ENCODE measurements at regions not wholly inside any gene's neighbourhood (a gene's known extent, or its start where the extent isn't known, plus 50 kb on each side); places are given as distances from the start of the nearest gene placed in this dataset.
A peak's percentile ranks its signal among the peaks of the same experiment; 100 is the strongest.

DNA sequence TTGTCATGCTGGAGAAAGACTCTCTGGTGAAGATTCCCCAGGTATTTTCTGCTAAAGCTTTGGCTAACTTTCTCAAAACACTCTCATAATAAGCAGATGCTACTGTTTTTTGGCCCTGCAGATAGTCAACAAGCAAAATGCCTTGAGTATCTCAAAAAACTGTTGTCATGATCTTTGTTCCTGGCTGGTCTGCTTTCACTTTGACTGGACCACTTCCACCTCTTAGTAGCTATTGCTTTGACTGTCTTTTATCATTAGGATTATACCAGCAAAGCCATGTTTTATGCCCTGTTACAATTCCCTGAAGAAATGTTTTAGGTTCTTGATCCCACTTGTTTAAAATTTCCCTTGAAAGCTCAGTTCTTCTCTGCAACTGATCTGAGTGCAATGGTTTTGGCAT is 231.5 kb downstream of the SLC7A11 start (continued):
- TF ChIP-seq, protein P1, sequence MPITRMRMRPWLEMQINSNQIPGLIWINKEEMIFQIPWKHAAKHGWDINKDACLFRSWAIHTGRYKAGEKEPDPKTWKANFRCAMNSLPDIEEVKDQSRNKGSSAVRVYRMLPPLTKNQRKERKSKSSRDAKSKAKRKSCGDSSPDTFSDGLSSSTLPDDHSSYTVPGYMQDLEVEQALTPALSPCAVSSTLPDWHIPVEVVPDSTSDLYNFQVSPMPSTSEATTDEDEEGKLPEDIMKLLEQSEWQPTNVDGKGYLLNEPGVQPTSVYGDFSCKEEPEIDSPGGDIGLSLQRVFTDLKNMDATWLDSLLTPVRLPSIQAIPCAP (CRISPR knock-in tag; IDR thresholded peaks at IDR 0.05) = no peak
- TF ChIP-seq SP1 (CRISPR knock-in tag; conservative IDR thresholded peaks at IDR 0.05) (no peak), GABPB1 (CRISPR knock-in tag; IDR thresholded peaks at IDR 0.05) (no peak)

DNA sequence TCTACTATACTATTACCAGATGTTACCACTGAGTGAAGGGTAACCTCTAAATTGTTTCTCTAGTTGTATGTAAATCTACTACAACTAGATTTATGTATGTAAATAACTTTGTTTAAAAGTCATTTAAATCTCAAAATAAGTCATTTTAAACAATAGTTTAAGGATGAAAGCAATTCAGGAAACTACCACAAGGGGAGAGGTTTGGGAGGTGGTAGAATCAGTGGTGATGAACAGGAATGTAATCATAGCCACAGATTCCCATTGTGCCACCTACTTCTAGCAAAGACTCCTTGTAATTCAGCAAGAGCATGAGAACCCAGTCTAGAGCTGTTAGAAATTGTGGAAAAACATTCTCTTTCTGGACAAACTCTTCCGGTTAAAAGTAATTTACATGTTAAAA is 234.6 kb downstream of the SLC7A11 start:
- TF ChIP-seq, protein P2, sequence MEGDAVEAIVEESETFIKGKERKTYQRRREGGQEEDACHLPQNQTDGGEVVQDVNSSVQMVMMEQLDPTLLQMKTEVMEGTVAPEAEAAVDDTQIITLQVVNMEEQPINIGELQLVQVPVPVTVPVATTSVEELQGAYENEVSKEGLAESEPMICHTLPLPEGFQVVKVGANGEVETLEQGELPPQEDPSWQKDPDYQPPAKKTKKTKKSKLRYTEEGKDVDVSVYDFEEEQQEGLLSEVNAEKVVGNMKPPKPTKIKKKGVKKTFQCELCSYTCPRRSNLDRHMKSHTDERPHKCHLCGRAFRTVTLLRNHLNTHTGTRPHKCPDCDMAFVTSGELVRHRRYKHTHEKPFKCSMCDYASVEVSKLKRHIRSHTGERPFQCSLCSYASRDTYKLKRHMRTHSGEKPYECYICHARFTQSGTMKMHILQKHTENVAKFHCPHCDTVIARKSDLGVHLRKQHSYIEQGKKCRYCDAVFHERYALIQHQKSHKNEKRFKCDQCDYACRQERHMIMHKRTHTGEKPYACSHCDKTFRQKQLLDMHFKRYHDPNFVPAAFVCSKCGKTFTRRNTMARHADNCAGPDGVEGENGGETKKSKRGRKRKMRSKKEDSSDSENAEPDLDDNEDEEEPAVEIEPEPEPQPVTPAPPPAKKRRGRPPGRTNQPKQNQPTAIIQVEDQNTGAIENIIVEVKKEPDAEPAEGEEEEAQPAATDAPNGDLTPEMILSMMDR (IDR thresholded peaks at IDR 0.05) = 0 out of 2 replicates have a peak, but pooled peaks have one; percentile 22
- TF ChIP-seq, protein P3, sequence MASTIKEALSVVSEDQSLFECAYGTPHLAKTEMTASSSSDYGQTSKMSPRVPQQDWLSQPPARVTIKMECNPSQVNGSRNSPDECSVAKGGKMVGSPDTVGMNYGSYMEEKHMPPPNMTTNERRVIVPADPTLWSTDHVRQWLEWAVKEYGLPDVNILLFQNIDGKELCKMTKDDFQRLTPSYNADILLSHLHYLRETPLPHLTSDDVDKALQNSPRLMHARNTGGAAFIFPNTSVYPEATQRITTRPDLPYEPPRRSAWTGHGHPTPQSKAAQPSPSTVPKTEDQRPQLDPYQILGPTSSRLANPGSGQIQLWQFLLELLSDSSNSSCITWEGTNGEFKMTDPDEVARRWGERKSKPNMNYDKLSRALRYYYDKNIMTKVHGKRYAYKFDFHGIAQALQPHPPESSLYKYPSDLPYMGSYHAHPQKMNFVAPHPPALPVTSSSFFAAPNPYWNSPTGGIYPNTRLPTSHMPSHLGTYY (CRISPR knock-in tag; IDR thresholded peaks at IDR 0.05) = no peak
- Mint-ChIP-seq H3K4me1 (peaks cover 15% of the 10 kb centered on the region), H3K27ac (no peak overlapping the region), H3K9me3 (no peaks in the 10 kb centered on the region; the same call in 1 of the 2 replicates), H3K36me3 (no peaks in the 10 kb centered on the region), H3K27me3 (ENCODE audit: low read depth) (no peaks in the 10 kb centered on the region), H3K4me3 (no peak overlapping the region)
- POLR2A ChIA-PET = no interaction called here
- DNase-seq (ENCODE audit: low spot score) (no peak), ATAC-seq (peak; percentile 82)
- CTCF ChIA-PET = no interaction called here

DNA sequence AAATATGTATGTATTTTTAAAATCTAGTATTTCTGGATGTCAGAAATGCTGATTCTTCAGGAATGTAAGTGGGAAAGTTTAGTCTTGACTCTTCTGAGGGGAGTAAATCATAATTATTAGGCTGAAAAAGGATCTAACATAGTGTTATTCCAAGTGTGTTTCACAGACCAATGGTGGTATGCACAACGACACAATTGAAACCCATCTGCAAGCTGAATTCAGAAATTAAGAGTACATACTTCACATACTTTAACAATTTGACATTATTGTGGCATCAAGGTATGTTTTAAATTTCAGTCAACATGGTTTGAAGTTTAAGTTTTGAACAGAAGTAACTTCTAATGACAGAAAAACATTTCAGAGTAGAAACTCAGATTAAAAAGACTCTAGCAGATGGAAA is 236.7 kb downstream of the SLC7A11 start:
- POLR2A ChIA-PET = no interaction called here
- CTCF ChIA-PET = no interaction called here

More for the DNA sequence above, 236.7 kb downstream of the SLC7A11 start:
- TF ChIP-seq IRF2 (CRISPR knock-in tag; IDR thresholded peaks at IDR 0.05; ENCODE audit: borderline replicate concordance, low read depth) (no peak), ELF4 (CRISPR knock-in tag; IDR thresholded peaks at IDR 0.05; ENCODE audit: low read depth) (no peak), GTF2I (CRISPR knock-in tag; conservative IDR thresholded peaks at IDR 0.05) (no peak), KAT7 (CRISPR knock-in tag; IDR thresholded peaks at IDR 0.05; ENCODE audit: borderline replicate concordance) (no peak), EMX1 (CRISPR knock-in tag; IDR thresholded peaks at IDR 0.05) (no peak), GABPB1 (CRISPR knock-in tag; IDR thresholded peaks at IDR 0.05) (no peak), ZNF396 (CRISPR knock-in tag; IDR thresholded peaks at IDR 0.05; ENCODE audit: borderline replicate concordance) (no peak), ZNF317 (CRISPR knock-in tag; IDR thresholded peaks at IDR 0.05; ENCODE audit: borderline replicate concordance, low read depth) (no peak), TEAD4 (CRISPR knock-in tag; IDR thresholded peaks at IDR 0.05) (no peak), TEAD1 (CRISPR knock-in tag; IDR thresholded peaks at IDR 0.05) (no peak)
- TF ChIP-seq, protein P4, sequence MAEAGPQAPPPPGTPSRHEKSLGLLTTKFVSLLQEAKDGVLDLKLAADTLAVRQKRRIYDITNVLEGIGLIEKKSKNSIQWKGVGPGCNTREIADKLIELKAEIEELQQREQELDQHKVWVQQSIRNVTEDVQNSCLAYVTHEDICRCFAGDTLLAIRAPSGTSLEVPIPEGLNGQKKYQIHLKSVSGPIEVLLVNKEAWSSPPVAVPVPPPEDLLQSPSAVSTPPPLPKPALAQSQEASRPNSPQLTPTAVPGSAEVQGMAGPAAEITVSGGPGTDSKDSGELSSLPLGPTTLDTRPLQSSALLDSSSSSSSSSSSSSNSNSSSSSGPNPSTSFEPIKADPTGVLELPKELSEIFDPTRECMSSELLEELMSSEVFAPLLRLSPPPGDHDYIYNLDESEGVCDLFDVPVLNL (CRISPR knock-in tag; IDR thresholded peaks at IDR 0.05; ENCODE audit: borderline replicate concordance, low read depth) = no peak
- TF ChIP-seq, protein P5, sequence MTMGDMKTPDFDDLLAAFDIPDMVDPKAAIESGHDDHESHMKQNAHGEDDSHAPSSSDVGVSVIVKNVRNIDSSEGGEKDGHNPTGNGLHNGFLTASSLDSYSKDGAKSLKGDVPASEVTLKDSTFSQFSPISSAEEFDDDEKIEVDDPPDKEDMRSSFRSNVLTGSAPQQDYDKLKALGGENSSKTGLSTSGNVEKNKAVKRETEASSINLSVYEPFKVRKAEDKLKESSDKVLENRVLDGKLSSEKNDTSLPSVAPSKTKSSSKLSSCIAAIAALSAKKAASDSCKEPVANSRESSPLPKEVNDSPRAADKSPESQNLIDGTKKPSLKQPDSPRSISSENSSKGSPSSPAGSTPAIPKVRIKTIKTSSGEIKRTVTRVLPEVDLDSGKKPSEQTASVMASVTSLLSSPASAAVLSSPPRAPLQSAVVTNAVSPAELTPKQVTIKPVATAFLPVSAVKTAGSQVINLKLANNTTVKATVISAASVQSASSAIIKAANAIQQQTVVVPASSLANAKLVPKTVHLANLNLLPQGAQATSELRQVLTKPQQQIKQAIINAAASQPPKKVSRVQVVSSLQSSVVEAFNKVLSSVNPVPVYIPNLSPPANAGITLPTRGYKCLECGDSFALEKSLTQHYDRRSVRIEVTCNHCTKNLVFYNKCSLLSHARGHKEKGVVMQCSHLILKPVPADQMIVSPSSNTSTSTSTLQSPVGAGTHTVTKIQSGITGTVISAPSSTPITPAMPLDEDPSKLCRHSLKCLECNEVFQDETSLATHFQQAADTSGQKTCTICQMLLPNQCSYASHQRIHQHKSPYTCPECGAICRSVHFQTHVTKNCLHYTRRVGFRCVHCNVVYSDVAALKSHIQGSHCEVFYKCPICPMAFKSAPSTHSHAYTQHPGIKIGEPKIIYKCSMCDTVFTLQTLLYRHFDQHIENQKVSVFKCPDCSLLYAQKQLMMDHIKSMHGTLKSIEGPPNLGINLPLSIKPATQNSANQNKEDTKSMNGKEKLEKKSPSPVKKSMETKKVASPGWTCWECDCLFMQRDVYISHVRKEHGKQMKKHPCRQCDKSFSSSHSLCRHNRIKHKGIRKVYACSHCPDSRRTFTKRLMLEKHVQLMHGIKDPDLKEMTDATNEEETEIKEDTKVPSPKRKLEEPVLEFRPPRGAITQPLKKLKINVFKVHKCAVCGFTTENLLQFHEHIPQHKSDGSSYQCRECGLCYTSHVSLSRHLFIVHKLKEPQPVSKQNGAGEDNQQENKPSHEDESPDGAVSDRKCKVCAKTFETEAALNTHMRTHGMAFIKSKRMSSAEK (CRISPR knock-in tag; IDR thresholded peaks at IDR 0.05; ENCODE audit: borderline replicate concordance) = no peak
- TF ChIP-seq, protein P6, sequence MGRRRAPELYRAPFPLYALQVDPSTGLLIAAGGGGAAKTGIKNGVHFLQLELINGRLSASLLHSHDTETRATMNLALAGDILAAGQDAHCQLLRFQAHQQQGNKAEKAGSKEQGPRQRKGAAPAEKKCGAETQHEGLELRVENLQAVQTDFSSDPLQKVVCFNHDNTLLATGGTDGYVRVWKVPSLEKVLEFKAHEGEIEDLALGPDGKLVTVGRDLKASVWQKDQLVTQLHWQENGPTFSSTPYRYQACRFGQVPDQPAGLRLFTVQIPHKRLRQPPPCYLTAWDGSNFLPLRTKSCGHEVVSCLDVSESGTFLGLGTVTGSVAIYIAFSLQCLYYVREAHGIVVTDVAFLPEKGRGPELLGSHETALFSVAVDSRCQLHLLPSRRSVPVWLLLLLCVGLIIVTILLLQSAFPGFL (CRISPR knock-in tag; IDR thresholded peaks at IDR 0.05; ENCODE audit: borderline replicate concordance) = no peak
- TF ChIP-seq, protein P7, sequence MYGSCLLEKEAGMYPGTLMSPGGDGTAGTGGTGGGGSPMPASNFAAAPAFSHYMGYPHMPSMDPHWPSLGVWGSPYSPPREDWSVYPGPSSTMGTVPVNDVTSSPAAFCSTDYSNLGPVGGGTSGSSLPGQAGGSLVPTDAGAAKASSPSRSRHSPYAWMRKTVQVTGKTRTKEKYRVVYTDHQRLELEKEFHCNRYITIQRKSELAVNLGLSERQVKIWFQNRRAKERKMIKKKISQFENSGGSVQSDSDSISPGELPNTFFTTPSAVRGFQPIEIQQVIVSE (CRISPR knock-in tag; IDR thresholded peaks at IDR 0.05; ENCODE audit: borderline replicate concordance) = no peak
- TF ChIP-seq, protein P1 (CRISPR knock-in tag; IDR thresholded peaks at IDR 0.05) = no peak
- TF ChIP-seq, protein P8, sequence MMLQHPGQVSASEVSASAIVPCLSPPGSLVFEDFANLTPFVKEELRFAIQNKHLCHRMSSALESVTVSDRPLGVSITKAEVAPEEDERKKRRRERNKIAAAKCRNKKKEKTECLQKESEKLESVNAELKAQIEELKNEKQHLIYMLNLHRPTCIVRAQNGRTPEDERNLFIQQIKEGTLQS (CRISPR knock-in tag; conservative IDR thresholded peaks at IDR 0.05) = no peak
- H3K27me3 Mint-ChIP-seq (ENCODE audit: low read depth) = no peaks in the 10 kb centered on the region
- H3K27ac Mint-ChIP-seq = no peak overlapping the region
- no peaks in the 10 kb centered on the region; the same call in 1 of the 2 replicates for H3K9me3 Mint-ChIP-seq
- H3K36me3 Mint-ChIP-seq = no peaks in the 10 kb centered on the region
- peaks cover 15% of the 10 kb centered on the region for H3K4me1 Mint-ChIP-seq
- no peak for ATAC-seq
- H3K4me3 Mint-ChIP-seq = no peak overlapping the region
- DNase-seq (ENCODE audit: low spot score) = no peak
